Upper lobe of left lung (tissue), 4 donors: ENCODE measurements at regions not wholly inside any gene's neighbourhood (a gene's known extent, or its start where the extent isn't known, plus 50 kb on each side); places are given as distances from the start of the nearest gene placed in this dataset.

Experiments
- POLR2A ChIP-seq, 4 donors: fragments of 450-650 bp; IDR thresholded peaks; one replicate each; pipeline ENCODE4 v1.5.1; 2016 to 2017; ENCODE audit warnings: antibody characterized with exemption in 4 of 4, mild to moderate bottlenecking in 2 of 4
- TF ChIP-seq, protein P1 (sequence below), 6 experiments: fragments of 450-650 bp in 4 of 6; fragments of 200-600 bp in 2 of 6; sonication (generic) in 2 of 6; IDR thresholded peaks; one replicate each; pipeline ENCODE4 v1.5.1; 2016 to 2019; ENCODE audit warnings: antibody characterized with exemption in 6 of 6

DNA sequence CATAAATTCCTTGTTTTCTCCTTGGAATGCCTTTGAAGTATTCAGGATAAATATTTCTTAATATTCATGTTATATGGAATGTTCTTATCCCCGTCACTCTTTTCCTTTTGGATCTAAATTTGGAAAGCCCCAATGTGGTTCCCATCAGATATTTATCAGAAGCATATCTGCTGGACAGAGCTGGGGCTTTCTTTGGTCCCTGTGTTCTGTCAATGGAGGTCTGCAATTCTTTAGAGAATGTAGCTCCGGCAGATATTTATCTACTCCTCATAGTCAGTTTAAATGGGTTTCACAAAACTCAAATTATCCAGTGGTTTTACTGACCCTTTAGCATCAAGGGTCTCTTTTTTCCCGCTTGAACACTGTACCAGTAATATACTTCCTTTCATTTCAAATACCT is 167.8 kb upstream of the SCN7A start:
- TF ChIP-seq, protein P1, sequence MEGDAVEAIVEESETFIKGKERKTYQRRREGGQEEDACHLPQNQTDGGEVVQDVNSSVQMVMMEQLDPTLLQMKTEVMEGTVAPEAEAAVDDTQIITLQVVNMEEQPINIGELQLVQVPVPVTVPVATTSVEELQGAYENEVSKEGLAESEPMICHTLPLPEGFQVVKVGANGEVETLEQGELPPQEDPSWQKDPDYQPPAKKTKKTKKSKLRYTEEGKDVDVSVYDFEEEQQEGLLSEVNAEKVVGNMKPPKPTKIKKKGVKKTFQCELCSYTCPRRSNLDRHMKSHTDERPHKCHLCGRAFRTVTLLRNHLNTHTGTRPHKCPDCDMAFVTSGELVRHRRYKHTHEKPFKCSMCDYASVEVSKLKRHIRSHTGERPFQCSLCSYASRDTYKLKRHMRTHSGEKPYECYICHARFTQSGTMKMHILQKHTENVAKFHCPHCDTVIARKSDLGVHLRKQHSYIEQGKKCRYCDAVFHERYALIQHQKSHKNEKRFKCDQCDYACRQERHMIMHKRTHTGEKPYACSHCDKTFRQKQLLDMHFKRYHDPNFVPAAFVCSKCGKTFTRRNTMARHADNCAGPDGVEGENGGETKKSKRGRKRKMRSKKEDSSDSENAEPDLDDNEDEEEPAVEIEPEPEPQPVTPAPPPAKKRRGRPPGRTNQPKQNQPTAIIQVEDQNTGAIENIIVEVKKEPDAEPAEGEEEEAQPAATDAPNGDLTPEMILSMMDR (IDR thresholded peaks at IDR 0.05): no peak
- no peak for TF ChIP-seq POLR2A (IDR thresholded peaks at IDR 0.05)
